ENCODE measurements at regions not wholly inside any gene's neighbourhood (a gene's known extent, or its start where the extent isn't known, plus 50 kb on each side); places are given as distances from the start of the nearest gene placed in this dataset.

- no peak for TF ChIP-seq CTCF (conservative IDR thresholded peaks at IDR 0.05)
- H3K27me3 ChIP-seq (ENCODE audit: insufficient read depth, low read length), result no peaks in the 10 kb centered on the region
- no peak overlapping the region for H3T11ph ChIP-seq (ENCODE audit: low read length)
- H3K27ac Mint-ChIP-seq, result no peak overlapping the region
- H3K4ac ChIP-seq (ENCODE audit: low read depth, low read length), result no peak overlapping the region
- H4K20me1 ChIP-seq (ENCODE audit: control insufficient read depth, insufficient read depth, insufficient read length), result no peaks in the 10 kb centered on the region
- no peak overlapping the region for H3K4me3 Mint-ChIP-seq
- no peak overlapping the region for H2AK5ac ChIP-seq (ENCODE audit: insufficient read length, low read length)
- no peaks in the 10 kb centered on the region for H3K36me3 Mint-ChIP-seq (ENCODE audit: insufficient read depth in 1 of 3, low read depth in 3 of 3)
- no peaks in the 10 kb centered on the region for H3K23me2 ChIP-seq (ENCODE audit: insufficient read length, low read depth, low read length, poor library complexity, severe bottlenecking)
- H3K4me2 ChIP-seq (ENCODE audit: insufficient read depth, insufficient read length, low read length), result no peak overlapping the region
- H2BK12ac ChIP-seq (ENCODE audit: insufficient read length, low read depth, low read length), result no peak overlapping the region
- no peak overlapping the region for H4K5ac ChIP-seq (ENCODE audit: insufficient read length, low read depth, low read length)
- H3K14ac ChIP-seq (ENCODE audit: insufficient read depth, low read length), result no peak overlapping the region; the same call in 1 of the 2 replicates
- no peak overlapping the region for H3K9ac ChIP-seq (ENCODE audit: extremely low read depth, insufficient read length, low read length)
- no peak overlapping the region for H2BK120ac ChIP-seq (ENCODE audit: low read depth, low read length, poor library complexity, severe bottlenecking)
- no peak overlapping the region for H2BK5ac ChIP-seq (ENCODE audit: insufficient read length, low read length)
- no peak overlapping the region for H2BK20ac ChIP-seq (ENCODE audit: low read depth, low read length, poor library complexity, severe bottlenecking)
- DNase-seq, result no peak
- H3K79me2 ChIP-seq (ENCODE audit: insufficient read depth, low read length), result no peaks in the 10 kb centered on the region
- H4K91ac ChIP-seq (ENCODE audit: insufficient read length, low read depth, low read length), result no peak overlapping the region
- H3K4me1 ChIP-seq (ENCODE audit: insufficient read depth, low read length), result no peaks in the 10 kb centered on the region
- H3K18ac ChIP-seq (ENCODE audit: insufficient read length, low read depth, low read length), result no peak overlapping the region
- WGBS (ENCODE audit: extremely low coverage, insufficient read length, low lambda C conversion rate), result no CpG with 5 or more reads among the region's 9 CpGs
- H3K9me3 ChIP-seq (ENCODE audit: control insufficient read depth, low read depth, low read length), result no peaks in the 10 kb centered on the region
- peaks cover 37% of the 10 kb centered on the region for H3K27me3 Mint-ChIP-seq (ENCODE audit: low read depth)
- peaks cover 1 to 4% of the 10 kb centered on the region in 2 experiments; a peak in 4 of 5 replicates for H3K9me3 Mint-ChIP-seq
- no peaks in the 10 kb centered on the region for H3K79me1 ChIP-seq (ENCODE audit: insufficient read depth, low read depth, low read length, poor library complexity, severe bottlenecking)
- H2AFZ ChIP-seq (ENCODE audit: low read length), result no peak overlapping the region
- H3K4me1 Mint-ChIP-seq, result peaks cover 6 to 8% of the 10 kb centered on the region in 2 experiments
- no peak overlapping the region for H4K8ac ChIP-seq (replicated peaks; ENCODE audit: insufficient read length, low read depth, low read length)
- H3K27ac ChIP-seq (ENCODE audit: insufficient read length, low read depth, low read length), result no peak overlapping the region
- H3K23ac ChIP-seq (ENCODE audit: insufficient read length, low read depth, low read length), result no peak overlapping the region
- H3K56ac ChIP-seq (ENCODE audit: insufficient read length, low read depth, low read length), result no peak overlapping the region
- no peak overlapping the region for H2BK15ac ChIP-seq (ENCODE audit: low read depth, low read length)
These were observed 255.5 kb upstream of the B3GAT1 start for GRCh38 chr11:134667505-134667904.
